D721Med (cell line): ENCODE measurements at regions not wholly inside any gene's neighbourhood (a gene's known extent, or its start where the extent isn't known, plus 50 kb on each side); places are given as distances from the start of the nearest gene placed in this dataset.

Source experiments
- DNase-seq: peaks from one replicate; pipeline ENCODE4 v3.0.0; 2011; ENCODE audit warnings: low spot score; ENCODE audit not compliant: insufficient read length
- FAIRE-seq: peaks from 2 replicates; lab custom pipeline; 2011; peaks lifted over from hg19 to GRCh38; lab: Jason Lieb, UNC
- TF ChIP-seq, protein P1 (sequence below): IDR thresholded peaks from 2 replicates; pipeline ENCODE4 v1.5.1; 2012; ENCODE audit warnings: mild to moderate bottlenecking, control low read depth; ENCODE audit not compliant: insufficient read depth; ENCODE audit errors: missing control alignments

DNA sequence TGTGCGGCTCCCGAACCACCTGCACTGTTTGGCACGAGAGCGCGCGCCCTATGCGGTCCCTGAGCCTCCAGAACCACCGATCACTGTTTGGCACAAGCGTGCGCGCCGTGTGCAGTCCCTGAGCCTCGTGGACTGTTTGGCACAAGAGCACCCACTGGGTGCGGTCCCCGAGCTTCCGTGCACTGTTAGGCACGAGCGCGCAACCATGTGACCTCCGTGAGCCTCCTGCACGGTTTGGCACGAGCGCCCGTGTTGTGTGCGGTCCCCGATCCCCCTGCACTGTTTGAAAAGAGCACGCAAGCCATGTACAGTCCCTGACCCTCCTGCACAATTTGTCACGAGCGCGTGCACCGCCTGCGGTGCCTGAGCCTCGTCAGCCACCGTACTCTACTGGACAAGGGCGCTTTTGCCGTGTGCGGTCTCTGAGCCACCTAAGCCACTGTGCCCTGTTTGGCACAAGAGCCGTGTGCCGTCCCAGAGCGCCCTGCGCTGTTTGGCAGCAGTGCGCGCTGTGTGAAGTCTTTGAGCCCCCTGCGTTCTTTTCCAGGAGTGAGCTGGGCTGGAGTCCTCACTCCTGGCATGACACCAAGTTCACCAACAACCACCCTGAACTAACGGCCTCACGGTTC, 163.7 kb upstream of the USP9Y start:
- FAIRE-seq, result no peak

DNA sequence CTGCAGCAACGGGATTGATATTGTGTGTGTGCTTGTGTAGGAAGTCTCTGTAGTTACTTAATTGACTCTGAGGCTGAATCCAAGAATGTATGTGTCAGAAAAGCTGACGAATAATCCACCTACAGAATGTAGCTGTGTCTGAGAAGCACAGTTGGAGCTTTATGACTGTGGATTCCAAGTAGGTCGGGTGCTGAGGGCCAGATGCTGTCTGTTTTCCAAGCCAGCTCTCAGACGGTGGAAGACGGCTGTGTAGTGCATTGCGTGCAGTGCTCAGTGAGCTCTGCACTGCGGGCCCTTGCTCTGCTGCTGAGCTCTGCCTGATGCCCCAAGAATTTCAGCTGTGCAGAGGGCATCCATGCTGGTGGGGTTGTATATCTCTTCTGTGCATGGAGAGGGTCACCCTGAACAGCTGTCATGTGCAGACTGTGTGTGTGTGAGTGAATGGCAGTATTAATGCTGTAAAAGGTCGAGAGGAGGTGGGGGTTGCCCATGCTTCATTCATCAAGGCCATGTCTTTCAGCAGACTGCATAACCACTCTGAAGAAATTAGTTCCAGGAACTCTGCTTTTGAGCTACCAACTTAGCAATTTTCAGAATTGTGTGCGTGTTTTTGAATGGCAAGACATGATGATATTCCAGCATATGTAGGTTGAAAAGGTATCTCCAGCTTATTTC, 154.1 kb upstream of the USP9Y start:
- FAIRE-seq (no peak), DNase-seq (no peak)

More for the DNA sequence above, 163.7 kb upstream of the USP9Y start:
- TF ChIP-seq, protein P1, sequence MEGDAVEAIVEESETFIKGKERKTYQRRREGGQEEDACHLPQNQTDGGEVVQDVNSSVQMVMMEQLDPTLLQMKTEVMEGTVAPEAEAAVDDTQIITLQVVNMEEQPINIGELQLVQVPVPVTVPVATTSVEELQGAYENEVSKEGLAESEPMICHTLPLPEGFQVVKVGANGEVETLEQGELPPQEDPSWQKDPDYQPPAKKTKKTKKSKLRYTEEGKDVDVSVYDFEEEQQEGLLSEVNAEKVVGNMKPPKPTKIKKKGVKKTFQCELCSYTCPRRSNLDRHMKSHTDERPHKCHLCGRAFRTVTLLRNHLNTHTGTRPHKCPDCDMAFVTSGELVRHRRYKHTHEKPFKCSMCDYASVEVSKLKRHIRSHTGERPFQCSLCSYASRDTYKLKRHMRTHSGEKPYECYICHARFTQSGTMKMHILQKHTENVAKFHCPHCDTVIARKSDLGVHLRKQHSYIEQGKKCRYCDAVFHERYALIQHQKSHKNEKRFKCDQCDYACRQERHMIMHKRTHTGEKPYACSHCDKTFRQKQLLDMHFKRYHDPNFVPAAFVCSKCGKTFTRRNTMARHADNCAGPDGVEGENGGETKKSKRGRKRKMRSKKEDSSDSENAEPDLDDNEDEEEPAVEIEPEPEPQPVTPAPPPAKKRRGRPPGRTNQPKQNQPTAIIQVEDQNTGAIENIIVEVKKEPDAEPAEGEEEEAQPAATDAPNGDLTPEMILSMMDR, result no peak
- DNase-seq, result no peak

DNA sequence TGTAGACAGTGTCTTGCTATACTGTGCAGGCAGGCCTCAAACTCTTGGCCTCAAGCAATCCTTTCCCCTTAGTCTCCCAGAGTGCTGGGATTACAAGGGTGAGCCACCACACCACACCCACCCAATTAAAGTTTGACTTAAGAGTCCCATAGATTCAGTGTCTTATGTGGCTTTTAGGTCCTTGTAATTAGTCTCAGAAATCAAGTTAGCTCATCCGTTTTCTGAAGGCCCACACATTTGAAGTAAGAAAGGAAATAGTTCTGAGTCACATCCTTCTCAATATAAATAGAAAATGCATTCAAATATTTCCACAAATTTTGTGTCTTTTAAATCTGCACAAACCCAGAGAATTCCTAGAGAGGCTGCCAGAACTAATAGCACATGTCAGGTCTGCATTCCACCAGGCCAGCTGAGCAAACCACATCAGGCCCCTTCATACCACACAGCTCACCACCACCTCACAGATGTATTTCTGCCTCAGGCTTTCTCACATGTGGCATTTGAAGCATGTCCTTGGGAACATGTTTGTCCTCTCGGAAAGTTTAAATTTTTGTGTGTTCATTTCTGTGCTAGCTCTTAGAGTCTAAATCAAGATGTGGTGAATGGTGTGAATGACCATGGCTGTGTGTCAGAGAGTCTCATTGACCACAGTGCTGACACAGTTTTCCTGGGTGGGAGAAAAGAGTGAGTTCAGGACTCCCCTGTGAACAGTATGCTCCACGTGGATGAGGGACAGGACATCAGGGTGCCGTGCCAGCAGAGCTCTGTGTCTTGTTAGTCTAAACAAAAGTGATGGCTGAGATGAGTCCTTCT, 148.4 kb upstream of the USP9Y start:
- TF ChIP-seq, protein P1, result no peak
- DNase-seq, result no peak
- no peak for FAIRE-seq

More for the DNA sequence above, 154.1 kb upstream of the USP9Y start:
- TF ChIP-seq, protein P1, result no peak

DNA sequence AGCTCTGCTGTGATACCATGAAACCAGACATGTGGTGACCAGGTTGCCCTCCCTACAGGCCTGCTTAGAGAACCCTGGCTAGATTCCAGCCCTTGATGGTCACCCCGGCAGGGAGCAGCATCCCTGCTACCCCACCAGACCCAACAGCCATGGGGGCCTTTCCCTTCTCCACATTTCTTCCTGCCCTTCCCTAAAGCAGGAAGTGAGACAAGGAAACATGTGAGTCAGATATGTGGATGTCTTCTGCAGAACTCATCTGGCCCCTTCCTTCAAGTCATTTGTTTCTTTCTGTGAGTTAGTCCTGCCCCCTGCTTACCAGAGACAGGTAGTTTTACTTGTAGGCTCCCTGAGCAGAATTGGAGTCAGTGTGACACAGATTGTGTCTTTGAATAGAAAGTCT, 147.1 kb upstream of the USP9Y start:
- TF ChIP-seq, protein P1, result no peak
- FAIRE-seq, result no peak
- DNase-seq, result no peak

DNA sequence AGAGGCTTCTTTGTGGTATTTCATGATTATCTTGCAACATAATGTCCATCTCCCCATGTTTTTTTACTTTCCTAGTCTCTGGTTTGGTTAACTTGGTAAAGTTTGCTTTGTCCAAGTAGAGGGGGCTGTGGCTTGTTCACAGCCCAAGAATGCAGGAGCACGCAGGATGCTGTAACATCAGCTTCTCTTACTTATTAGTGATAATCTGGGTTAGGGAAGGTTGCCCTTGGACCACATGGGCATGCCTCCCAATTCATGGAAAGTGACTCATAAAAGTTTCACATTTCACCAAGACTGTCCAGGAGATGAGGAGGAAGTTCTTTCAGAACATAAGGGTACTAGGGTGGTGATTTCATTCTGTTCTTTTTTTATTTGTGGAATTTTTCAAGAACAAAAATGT, 146.0 kb upstream of the USP9Y start:
- TF ChIP-seq, protein P1, result no peak
- FAIRE-seq (no peak), DNase-seq (no peak)

DNA sequence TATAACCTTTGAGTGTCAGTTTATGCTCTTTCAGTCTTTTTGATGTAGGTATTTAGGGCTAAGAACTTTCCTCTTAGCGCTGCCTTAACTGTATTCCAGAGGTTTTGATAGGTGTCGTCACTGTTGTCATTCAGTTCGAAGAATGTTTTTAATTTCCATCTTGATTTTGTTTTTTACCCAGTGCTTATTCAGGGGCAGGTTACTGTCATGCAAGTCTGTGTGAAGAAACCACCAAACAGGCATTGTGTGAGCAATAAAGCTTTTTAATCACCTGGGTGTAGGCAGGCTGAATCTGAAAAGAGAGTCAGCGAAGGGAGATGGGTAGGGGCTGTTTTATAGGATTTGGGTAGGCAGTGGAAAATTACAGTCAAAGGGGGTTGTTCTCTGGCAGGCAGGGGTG, 142.0 kb upstream of the USP9Y start:
- FAIRE-seq, result no peak
- DNase-seq, result no peak
- TF ChIP-seq, protein P1, result no peak
